ENCODE measurements at regions not wholly inside any gene's neighbourhood (a gene's known extent, or its start where the extent isn't known, plus 50 kb on each side); places are given as distances from the start of the nearest gene placed in this dataset.

GRCh38 chr13:50379584-50379983 lies 364.3 kb downstream of the KCNRG start:
- Mint-ChIP-seq H3K4me3 (no peak overlapping the region), H3K4me1 (peaks cover 54 to 56% of the 10 kb centered on the region in 2 experiments), H3K27me3 (ENCODE audit: low read depth) (no peaks in the 10 kb centered on the region), H3K27ac (no peak overlapping the region), H3K36me3 (ENCODE audit: insufficient read depth in 1 of 3, low read depth in 3 of 3) (peaks cover 16 to 34% (median 20%) of the 10 kb centered on the region in 3 experiments), H3K9me3 (peaks cover 18% of the 10 kb centered on the region in 2 experiments)
- Histone ChIP-seq H2BK20ac (ENCODE audit: low read depth, low read length, poor library complexity, severe bottlenecking) (no peak overlapping the region), H2BK15ac (ENCODE audit: low read depth, low read length) (no peak overlapping the region), H3K79me2 (ENCODE audit: insufficient read depth, low read length) (no peaks in the 10 kb centered on the region), H3K27me3 (ENCODE audit: insufficient read depth, low read length) (no peaks in the 10 kb centered on the region), H3K4me2 (ENCODE audit: insufficient read depth, insufficient read length, low read length) (no peak overlapping the region), H3T11ph (ENCODE audit: low read length) (no peak overlapping the region), H2BK12ac (ENCODE audit: insufficient read length, low read depth, low read length) (no peak overlapping the region), H3K14ac (ENCODE audit: insufficient read depth, low read length) (no peak overlapping the region), H3K56ac (ENCODE audit: insufficient read length, low read depth, low read length) (no peak overlapping the region), H2BK5ac (ENCODE audit: insufficient read length, low read length) (no peak overlapping the region), H4K5ac (ENCODE audit: insufficient read length, low read depth, low read length) (no peak overlapping the region), H4K8ac (replicated peaks; ENCODE audit: insufficient read length, low read depth, low read length) (no peak overlapping the region), H3K23me2 (ENCODE audit: insufficient read length, low read depth, low read length, poor library complexity, severe bottlenecking) (no peaks in the 10 kb centered on the region), H3K9ac (ENCODE audit: extremely low read depth, insufficient read length, low read length) (no peak overlapping the region), H4K91ac (ENCODE audit: insufficient read length, low read depth, low read length) (no peak overlapping the region), H4K20me1 (ENCODE audit: control insufficient read depth, insufficient read depth, insufficient read length) (no peaks in the 10 kb centered on the region), H2AK5ac (ENCODE audit: insufficient read length, low read length) (no peak overlapping the region), H3K4me1 (ENCODE audit: insufficient read depth, low read length) (peaks cover 6% of the 10 kb centered on the region; the same call in 1 of the 2 replicates), H3K79me1 (ENCODE audit: insufficient read depth, low read depth, low read length, poor library complexity, severe bottlenecking) (no peaks in the 10 kb centered on the region), H3K18ac (ENCODE audit: insufficient read length, low read depth, low read length) (no peak overlapping the region), H3K27ac (ENCODE audit: insufficient read length, low read depth, low read length) (no peak overlapping the region), H3K9me3 (ENCODE audit: control insufficient read depth, low read depth, low read length) (no peaks in the 10 kb centered on the region), H3K23ac (ENCODE audit: insufficient read length, low read depth, low read length) (no peak overlapping the region), H2BK120ac (ENCODE audit: low read depth, low read length, poor library complexity, severe bottlenecking) (no peak overlapping the region), H3K4ac (ENCODE audit: low read depth, low read length) (no peak overlapping the region), H2AFZ (ENCODE audit: low read length) (no peak overlapping the region)
- WGBS (ENCODE audit: extremely low coverage, insufficient read length, low lambda C conversion rate): no CpG with 5 or more reads among the region's 3 CpGs
- no peak for DNase-seq
- no peak for TF ChIP-seq CTCF (conservative IDR thresholded peaks at IDR 0.05)

Data from H9 (cell line).